Stimulated activated naive CD8-positive, alpha-beta T cell treated with anti-CD3 and anti-CD28 coated beads, Interleukin-15, Interleukin-2, amounts not matched to agents 100 U/mL and 50 U/mL, for 24 hours (primary cell): ENCODE measurements at regions not wholly inside any gene's neighbourhood (a gene's known extent, or its start where the extent isn't known, plus 50 kb on each side); places are given as distances from the start of the nearest gene placed in this dataset.

Source experiments
- ATAC-seq: fragments of 150-1000 bp; cut with Tn5 transposase; one replicate; pipeline ENCODE4 v1.10.0; 2021
- DNase-seq: peaks from one replicate; pipeline ENCODE4 v3.0.0; 2021

GRCh38 chr6:43948527-43949485 is 178.4 kb downstream of the MRPL14 start:
- no peak for ATAC-seq
- no peak for DNase-seq

- no peak for DNase-seq
- ATAC-seq = no peak
Measured at GRCh38 chr6:43947860-43948259, 177.8 kb downstream of the VEGFA start.

GRCh38 chr6:43946641-43947363 is 176.8 kb downstream of the VEGFA start:
- no peak for ATAC-seq

GRCh38 chr6:43945768-43946080 is 175.7 kb downstream of the VEGFA start:
- DNase-seq (no peak), ATAC-seq (no peak)

More at GRCh38 chr6:43946641-43947363, 176.8 kb downstream of the VEGFA start:
- DNase-seq = no peak

- no peak for DNase-seq
- no peak for ATAC-seq
Measured at GRCh38 chr6:43944908-43945767, 175.1 kb downstream of the VEGFA start.

GRCh38 chr6:43943781-43944250 is 173.8 kb downstream of the VEGFA start:
- ATAC-seq (no peak), DNase-seq (no peak)

- no peak for DNase-seq
- ATAC-seq = no peak
Measured at GRCh38 chr6:43943099-43943766, 173.2 kb downstream of the VEGFA start.

GRCh38 chr6:43942616-43943015 is 172.6 kb downstream of the VEGFA start:
- ATAC-seq = no peak

GRCh38 chr6:43942011-43942442 is 172.0 kb downstream of the VEGFA start:
- DNase-seq (no peak), ATAC-seq (no peak)

More at GRCh38 chr6:43942616-43943015, 172.6 kb downstream of the VEGFA start:
- DNase-seq = no peak

GRCh38 chr6:43941174-43941573 is 171.2 kb downstream of the VEGFA start:
- ATAC-seq (no peak), DNase-seq (no peak)

GRCh38 chr6:43940393-43941087 is 170.5 kb downstream of the VEGFA start:
- ATAC-seq (no peak), DNase-seq (no peak)

- DNase-seq (no peak), ATAC-seq (no peak)
Measured at GRCh38 chr6:43940071-43940392, 170.0 kb downstream of the VEGFA start.

- no peak for DNase-seq
Measured at GRCh38 chr6:43939281-43940070, 169.5 kb downstream of the VEGFA start.

GRCh38 chr6:43938178-43939105 is 168.4 kb downstream of the VEGFA start:
- ATAC-seq = no peak
- DNase-seq = no peak

More at GRCh38 chr6:43939281-43940070, 169.5 kb downstream of the VEGFA start:
- no peak for ATAC-seq

- peak; percentile 7 for ATAC-seq
- no peak for DNase-seq
Measured at GRCh38 chr6:43937236-43938177, 167.5 kb downstream of the VEGFA start.

- no peak for DNase-seq
- ATAC-seq = no peak
Measured at GRCh38 chr6:43936476-43936875, 166.5 kb downstream of the VEGFA start.

- ATAC-seq (no peak), DNase-seq (no peak)
Measured at GRCh38 chr6:43935921-43936439, 166.0 kb downstream of the VEGFA start.
